Motor neuron (in vitro differentiated cells): ENCODE measurements at regions not wholly inside any gene's neighbourhood (a gene's known extent, or its start where the extent isn't known, plus 50 kb on each side); places are given as distances from the start of the nearest gene placed in this dataset.
A peak's percentile ranks its signal among the peaks of the same experiment; 100 is the strongest.

Source experiments
- ATAC-seq, 8 experiments: fragments of 200-7000 bp; cut with Tn5 transposase; replicated peaks in 6 of 8; 2 replicates each; pipeline ENCODE4 v1.8.0; 2021; ENCODE audit warnings: mild to moderate bottlenecking in 8 of 8, moderate library complexity in 8 of 8
- H3K27ac ChIP-seq, 2 donors: fragments of 250-450 bp; sonication (Bioruptor Pico); 2 replicates each; pipeline ENCODE4 v1.9.0; 2021; ENCODE audit warnings: antibody characterized with exemption in 2 of 2, mild to moderate bottlenecking in 2 of 2, moderate library complexity in 1 of 2
- H3K4me1 ChIP-seq, 2 donors: fragments of 250-450 bp; sonication (Bioruptor Pico); replicated peaks in 1 of 2; 2 replicates each; pipeline ENCODE4 v1.6.1; 2021; ENCODE audit warnings: antibody characterized with exemption in 2 of 2, mild to moderate bottlenecking in 2 of 2, moderate library complexity in 1 of 2
- H3K4me3 ChIP-seq, 5 donors: fragments of 250-450 bp; sonication (Bioruptor Pico); 2 replicates each; pipeline ENCODE4 v1.9.0; 2021; ENCODE audit warnings: antibody characterized with exemption in 5 of 5, mild to moderate bottlenecking in 5 of 5, moderate library complexity in 4 of 5
- WGBS, 10 experiments: fragments of 450-650 bp; shearing (Covaris generic); methylation state at CpG; one replicate each; pipeline ENCODE4 v1.0.0; 2022; 5-methylcytosine and 5-hydroxymethylcytosine counted together
- in situ Hi-C, 9 experiments: fragments of 400-800 bp; cut with MboI; loops; one replicate each; pipeline ENCODE4 v1.15.0; 2021; ENCODE audit warnings: low sequenced_read_pairs in 9 of 9, low pct_unique_long_range_greater_than_20kb in 2 of 9; ENCODE audit not compliant: unreplicated experiment in 9 of 9

DNA sequence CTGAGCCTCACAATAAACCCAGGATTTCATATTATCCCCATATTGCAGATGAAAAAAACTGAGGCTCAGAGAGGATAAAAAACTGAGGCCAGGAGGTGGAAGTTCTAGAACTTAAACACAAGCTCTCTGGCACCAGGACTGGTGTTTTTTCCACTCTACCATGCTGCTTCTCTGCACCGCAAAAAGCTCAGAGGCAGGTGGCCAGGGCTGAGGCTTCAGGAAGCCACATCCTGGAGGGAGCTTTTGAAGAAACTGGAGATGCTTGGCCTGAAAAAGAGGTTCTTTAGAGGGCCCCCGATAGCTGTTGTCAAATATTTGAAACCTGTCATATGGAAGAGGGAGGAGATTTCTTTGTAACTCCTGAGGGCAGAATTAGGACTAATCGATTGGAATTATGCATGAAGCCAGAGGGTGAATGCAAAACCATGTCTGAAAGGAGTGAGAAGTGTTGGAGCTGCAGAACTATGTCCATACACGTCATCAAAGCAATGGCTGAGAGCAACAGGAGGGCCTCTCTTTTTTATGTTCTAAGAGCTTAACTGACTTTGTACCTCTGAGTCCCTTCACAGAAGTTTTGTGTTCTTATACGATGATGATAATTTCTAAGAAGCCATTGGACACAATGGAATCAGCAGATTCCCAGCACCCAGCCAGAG is 448.6 kb downstream of the FUT8 start:
- no peak overlapping the region for H3K27ac ChIP-seq
- in situ Hi-C loops = no loop called here
- H3K4me3 ChIP-seq = no peak overlapping the region
- 39 to 100% (median 70%) methylated on average over 1 to 5 of the region's 5 CpGs; no CpG with 5 or more reads in 1 of the 10 experiments for WGBS, 10 experiments
- H3K4me1 ChIP-seq = peaks cover 0 to 6% of the 10 kb centered on the region in 2 donors
- peak in 3 of 8 experiments; percentile 73 to 98 (median 92) for ATAC-seq

DNA sequence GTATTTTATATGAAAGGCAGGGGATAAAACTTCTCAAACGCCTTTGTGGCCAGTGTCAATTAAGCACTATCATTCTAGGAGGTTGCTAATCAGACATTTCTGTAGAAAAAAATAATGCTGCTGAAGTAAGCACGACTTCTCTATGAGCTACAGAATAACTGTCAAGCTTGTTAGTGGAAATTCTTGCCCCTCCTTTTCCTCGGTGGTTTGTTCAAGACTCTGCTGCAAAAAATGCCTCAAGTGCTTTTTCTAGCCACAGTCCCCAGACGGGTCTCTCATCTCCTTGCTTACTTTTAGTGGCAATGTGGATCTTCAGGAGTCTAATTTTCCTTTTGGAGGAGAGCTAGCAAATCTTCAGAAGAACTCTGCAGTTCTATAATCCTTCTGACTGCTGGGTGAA is 452.0 kb downstream of the FUT8 start:
- Histone ChIP-seq H3K27ac (no peak overlapping the region), H3K4me3 (no peak overlapping the region), H3K4me1 (peaks cover 0 to 6% of the 10 kb centered on the region in 2 donors)
- in situ Hi-C loops = no loop called here
- WGBS, 10 experiments = 0 to 86% (median 71%) methylated on average over 1 to 4 of the region's 4 CpGs; no CpG with 5 or more reads in 2 of the 10 experiments
- no peak for ATAC-seq

DNA sequence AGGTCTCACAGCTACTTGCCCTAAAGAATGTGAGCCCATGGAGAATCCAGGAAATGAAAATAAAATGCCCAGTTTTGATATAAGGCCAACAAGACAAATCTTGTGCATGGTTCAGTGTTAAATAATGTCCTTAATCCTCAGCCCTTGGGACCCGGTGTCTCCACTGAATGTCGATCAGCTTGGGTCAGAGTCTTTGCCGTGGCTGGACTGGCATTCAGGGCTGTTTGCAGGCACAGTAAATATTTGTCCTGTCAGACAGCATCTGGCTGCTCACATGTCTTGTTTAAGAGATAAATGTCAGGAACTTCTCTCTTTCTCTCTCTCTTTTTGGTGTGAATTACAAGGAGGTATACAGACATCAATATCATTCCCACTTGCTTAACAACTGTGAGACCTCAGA is 452.5 kb downstream of the FUT8 start:
- in situ Hi-C loops = no loop called here
- H3K4me1 ChIP-seq = peaks cover 0 to 6% of the 10 kb centered on the region in 2 donors
- no peak overlapping the region for H3K27ac ChIP-seq
- 31 to 96% (median 63%) methylated on average over 1 to 3 of the region's 3 CpGs; no CpG with 5 or more reads in 1 of the 10 experiments for WGBS, 10 experiments
- no peak overlapping the region for H3K4me3 ChIP-seq
- ATAC-seq = peak in 1 of 8 experiments; percentile 89

DNA sequence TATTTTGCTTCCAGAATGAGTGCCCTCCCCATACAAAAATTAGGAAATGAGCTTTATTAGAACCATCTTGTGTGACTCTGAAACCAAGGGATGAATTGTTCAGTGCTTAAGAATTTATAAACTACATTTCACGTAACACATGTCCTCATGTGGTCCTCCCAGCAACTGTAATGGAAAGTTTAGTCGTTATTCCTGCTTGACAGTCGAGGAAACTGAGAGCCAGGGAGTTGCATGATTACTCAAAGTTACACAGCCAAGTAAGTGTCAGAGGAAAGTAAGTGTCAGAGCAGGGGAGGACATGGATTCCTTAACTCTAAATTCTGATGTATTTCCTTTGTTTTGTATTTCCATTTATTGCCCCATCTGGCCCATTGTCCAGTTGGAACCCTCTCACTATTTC is 453.9 kb downstream of the FUT8 start:
- H3K4me3 ChIP-seq = no peak overlapping the region
- WGBS, 10 experiments = 31 to 100% (median 70%) methylated on average over 1 to 3 of the region's 3 CpGs; no CpG with 5 or more reads in 2 of the 10 experiments
- H3K27ac ChIP-seq = no peak overlapping the region
- in situ Hi-C loops = no loop called here
- H3K4me1 ChIP-seq = peaks cover 0 to 6% of the 10 kb centered on the region in 2 donors
- ATAC-seq = no peak

DNA sequence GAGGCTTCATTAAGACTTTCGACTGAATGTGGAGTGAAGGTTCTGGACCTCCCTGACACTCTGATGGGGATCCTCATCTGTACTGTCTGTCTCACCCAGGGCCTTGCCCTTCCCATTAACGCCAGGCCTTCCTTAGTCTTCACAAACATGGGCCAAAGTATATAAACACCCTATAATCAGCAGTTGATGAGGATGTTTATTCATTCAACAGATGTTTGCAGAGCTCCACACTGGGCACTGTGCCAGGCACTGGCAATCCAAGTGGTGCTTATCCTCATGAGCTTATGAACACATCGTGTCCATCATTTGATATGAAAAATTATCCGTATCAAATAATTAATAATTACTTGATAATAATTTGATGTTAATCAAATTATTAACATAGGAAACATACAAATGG is 454.4 kb downstream of the FUT8 start:
- Histone ChIP-seq H3K4me1 (peaks cover 0 to 6% of the 10 kb centered on the region in 2 donors), H3K4me3 (no peak overlapping the region), H3K27ac (no peak overlapping the region)
- in situ Hi-C loops = no loop called here
- 10 to 98% (median 66%) methylated on average over 2 to 4 of the region's 4 CpGs; no CpG with 5 or more reads in 2 of the 10 experiments for WGBS, 10 experiments
- peak in 1 of 8 experiments; percentile 54 for ATAC-seq

DNA sequence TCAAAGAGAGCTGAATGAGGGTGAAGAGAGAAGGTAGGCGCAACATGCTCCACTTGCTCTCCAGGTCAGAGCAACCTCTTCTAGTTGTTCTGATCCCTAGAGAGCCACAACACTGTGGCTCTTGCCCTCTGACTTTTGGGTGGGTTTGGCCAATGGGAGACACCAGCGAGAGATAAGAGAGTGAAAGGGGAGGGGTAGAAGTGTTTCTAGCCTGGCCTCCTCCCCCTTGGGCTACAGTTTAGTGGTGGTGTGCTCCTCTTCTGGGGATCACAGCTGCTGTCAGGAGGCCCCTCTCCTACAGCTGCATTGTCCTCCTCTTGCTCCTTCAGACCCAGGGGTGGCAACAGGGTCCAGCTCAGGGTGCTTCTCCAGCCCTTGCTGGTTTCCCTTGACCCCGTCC is 454.8 kb downstream of the FUT8 start:
- H3K4me1 ChIP-seq = peaks cover 0 to 6% of the 10 kb centered on the region in 2 donors
- no peak overlapping the region for H3K4me3 ChIP-seq
- no peak overlapping the region for H3K27ac ChIP-seq
- in situ Hi-C loops = no loop called here
- WGBS, 10 experiments = 90 to 100% (median 100%) methylated on average over 1 to 2 of the region's 3 CpGs; no CpG with 5 or more reads in 2 of the 10 experiments
- ATAC-seq = no peak

DNA sequence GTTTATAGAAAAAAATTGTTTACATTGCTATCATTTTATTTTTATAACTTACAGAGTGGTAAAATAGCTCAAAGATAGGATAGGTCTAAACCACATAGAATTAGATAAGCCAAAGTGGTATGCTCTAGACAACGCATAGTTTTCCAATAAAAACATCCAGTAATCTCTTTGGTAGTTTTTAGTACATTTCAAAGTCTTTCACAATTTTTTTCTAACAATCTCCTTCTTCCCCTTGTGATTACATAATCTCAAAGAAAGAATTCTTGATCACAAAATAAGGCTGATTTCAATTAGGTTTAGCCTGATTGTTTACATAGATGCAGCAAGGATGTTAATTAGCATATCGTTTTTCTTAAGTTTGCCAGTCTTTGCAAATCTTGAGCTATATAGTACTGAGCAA is 460.0 kb downstream of the FUT8 start:
- H3K27ac ChIP-seq = no peak overlapping the region
- no peaks in the 10 kb centered on the region for H3K4me1 ChIP-seq
- in situ Hi-C loops = no loop called here
- peak in 3 of 8 experiments; percentile 15 to 48 (median 24) for ATAC-seq
- 4 to 100% (median 86%) methylated on average over 1 to 2 of the region's 2 CpGs; no CpG with 5 or more reads in 2 of the 10 experiments for WGBS, 10 experiments
- no peak overlapping the region for H3K4me3 ChIP-seq

DNA sequence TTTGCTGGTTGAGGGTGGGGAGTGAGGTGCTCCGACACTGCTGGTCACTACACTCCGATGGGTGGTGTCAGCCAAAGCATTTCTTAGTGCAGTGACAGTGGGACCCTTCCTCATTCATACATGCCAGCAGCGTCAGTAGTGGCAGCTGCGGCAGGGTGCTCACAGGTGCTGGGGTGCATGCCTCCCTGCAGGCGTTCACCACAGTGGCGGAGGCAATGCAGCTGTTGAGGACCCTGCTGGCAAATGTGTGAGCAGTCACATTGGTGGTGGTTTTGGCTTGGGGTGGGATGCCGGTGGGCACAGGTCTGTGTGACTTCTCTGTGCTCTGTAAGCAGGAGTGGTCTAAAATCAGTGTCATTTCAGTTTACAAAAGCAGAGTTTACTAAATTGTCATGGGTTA is 464.6 kb downstream of the FUT8 start:
- in situ Hi-C loops = no loop called here
- no peak overlapping the region for H3K27ac ChIP-seq
- WGBS, 10 experiments = 90 to 100% (median 100%) methylated on average over 1 to 7 of the region's 7 CpGs; no CpG with 5 or more reads in 5 of the 10 experiments
- no peak overlapping the region for H3K4me3 ChIP-seq
- ATAC-seq = no peak
- H3K4me1 ChIP-seq = no peaks in the 10 kb centered on the region

DNA sequence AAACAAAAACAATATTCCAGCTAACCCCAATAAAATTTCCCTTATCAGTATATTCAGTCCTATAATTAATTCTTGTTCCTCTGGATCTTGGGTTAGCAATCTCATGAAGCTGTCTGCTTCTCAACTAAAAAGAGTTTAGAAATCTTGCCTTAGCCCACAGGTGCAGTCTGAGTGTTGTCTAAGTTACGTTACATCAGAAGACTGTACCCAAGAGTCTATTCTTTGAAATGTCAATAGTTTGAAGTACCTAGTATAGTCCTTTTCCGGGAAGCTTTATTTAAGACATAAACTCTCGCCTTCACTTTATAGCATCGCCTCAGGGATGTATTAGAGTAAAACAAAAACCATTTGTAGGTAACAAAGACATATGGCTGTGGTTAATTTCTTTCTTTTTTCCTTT is 465.1 kb downstream of the FUT8 start:
- H3K27ac ChIP-seq = no peak overlapping the region
- WGBS, 10 experiments = 40 to 100% (median 67%) methylated on average over 2 to 4 of the region's 4 CpGs; no CpG with 5 or more reads in 1 of the 10 experiments
- no peak overlapping the region for H3K4me3 ChIP-seq
- no peaks in the 10 kb centered on the region for H3K4me1 ChIP-seq
- ATAC-seq = no peak
- in situ Hi-C loops = no loop called here

DNA sequence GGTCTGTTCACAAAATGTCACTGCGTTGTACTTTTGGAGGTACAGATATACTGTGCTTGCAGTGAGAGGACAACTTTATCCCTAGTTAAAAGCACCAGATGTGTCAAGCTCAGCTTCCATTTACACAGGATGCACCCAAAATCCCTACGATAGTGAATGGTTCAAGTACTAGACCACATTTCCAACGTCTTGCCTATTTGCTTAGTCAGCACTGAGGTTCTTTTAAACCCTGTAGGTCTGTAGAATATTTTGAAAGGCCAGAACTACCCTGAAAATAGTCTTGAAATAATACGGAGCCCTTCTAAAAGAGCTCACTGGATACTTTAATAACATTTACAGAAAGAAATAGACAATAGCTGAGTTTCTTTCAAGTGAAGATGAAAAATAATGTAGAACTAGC is 466.1 kb downstream of the FUT8 start:
- H3K27ac ChIP-seq = no peak overlapping the region
- in situ Hi-C loops = no loop called here
- 48 to 100% (median 83%) methylated on average over 1 to 4 of the region's 4 CpGs for WGBS, 10 experiments
- no peak overlapping the region for H3K4me3 ChIP-seq
- ATAC-seq = no peak
- H3K4me1 ChIP-seq = no peaks in the 10 kb centered on the region

DNA sequence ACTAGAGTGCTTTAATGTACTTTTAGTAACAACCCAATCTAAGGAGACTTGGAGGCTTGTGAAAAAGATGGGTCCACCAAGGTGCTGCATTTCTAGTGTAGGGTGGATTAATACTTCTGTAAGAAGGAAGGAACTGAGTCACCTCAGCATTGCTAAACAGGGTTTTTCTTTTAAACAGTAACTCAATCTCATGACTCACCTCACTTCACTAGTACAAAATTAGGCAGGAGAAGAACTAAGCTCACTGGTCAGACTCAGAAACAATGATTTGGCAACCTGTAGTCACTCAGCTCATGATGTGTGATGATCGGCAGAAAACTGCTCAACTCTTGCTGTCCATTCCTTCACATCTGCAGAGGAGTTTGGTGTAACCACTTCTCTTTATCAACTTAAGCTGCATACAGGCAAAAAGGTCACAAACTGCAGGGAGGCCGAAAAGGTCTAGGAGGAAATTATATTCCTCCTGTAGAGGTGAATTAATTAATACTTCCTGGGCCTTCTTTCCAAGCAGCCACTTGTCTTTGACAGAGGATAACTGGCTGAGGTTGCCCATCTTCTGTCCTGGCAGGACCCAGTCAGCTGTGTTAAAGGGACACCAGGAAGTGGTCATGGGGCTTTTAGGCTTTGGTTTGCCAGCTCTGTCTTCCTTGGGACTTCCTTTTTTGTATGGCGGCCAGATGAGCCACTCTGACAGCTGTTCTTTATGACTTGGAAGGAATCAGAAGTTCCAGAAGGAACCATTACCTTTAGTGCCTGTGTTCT is 466.9 kb downstream of the FUT8 start:
- H3K4me1 ChIP-seq = no peaks in the 10 kb centered on the region
- peak in 2 of 8 experiments; percentile 64 to 72 for ATAC-seq
- H3K4me3 ChIP-seq = no peak overlapping the region
- in situ Hi-C loops = no loop called here
- WGBS, 10 experiments = 50 to 100% (median 84%) methylated on average over 1 to 3 of the region's 3 CpGs
- H3K27ac ChIP-seq = no peak overlapping the region

DNA sequence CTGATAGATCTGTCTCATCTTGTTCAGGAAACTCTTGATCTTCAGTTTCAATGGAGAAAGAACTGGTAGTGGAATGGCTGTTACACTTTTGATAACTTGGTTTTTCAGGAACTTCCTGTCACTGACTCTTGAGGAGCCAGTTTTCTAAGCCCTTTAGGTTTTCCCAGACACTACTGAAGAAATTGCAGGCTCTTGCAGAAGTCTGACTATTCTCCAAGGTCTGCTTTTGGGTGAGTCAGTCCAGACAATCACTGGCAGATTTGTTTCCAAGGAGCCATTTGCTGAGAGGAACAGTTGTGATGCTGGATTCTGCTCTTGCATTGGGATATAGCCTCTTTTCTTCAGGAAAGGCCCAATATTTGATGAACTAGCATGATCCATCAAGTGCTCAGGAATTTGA is 468.0 kb downstream of the FUT8 start:
- in situ Hi-C loops = no loop called here
- ATAC-seq = no peak
- no peaks in the 10 kb centered on the region for H3K4me1 ChIP-seq
- no peak overlapping the region for H3K4me3 ChIP-seq
- H3K27ac ChIP-seq = no peak overlapping the region

DNA sequence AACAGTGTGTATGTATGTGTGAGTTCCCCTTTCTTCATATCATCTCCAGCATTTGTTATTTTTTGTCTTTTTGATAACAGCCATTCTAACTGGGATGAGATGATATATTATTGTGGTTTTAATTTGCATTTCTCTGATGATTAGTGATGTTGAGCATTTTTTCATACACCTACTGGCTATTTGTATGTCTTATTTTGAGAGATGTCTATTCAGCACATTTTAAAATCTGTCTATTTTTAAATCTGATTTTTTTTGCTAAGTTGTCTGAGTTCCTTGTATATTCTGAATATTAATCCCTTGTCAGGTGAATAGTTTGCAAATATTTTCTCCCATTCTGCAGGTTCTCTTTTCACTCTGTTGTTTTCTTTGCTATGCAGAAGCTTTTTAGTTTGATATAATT is 469.1 kb downstream of the FUT8 start:
- H3K27ac ChIP-seq = no peak overlapping the region
- in situ Hi-C loops = no loop called here
- H3K4me1 ChIP-seq = no peaks in the 10 kb centered on the region
- H3K4me3 ChIP-seq = no peak overlapping the region
- no peak for ATAC-seq
